K562 (cell line): ENCODE measurements at regions not wholly inside any gene's neighbourhood (a gene's known extent, or its start where the extent isn't known, plus 50 kb on each side); places are given as distances from the start of the nearest gene placed in this dataset.

Experiments
- ATAC-seq: fragments of 200-7000 bp; cut with Tn5 transposase; 3 replicates; pipeline ENCODE4 v1.9.1; 2020; ENCODE audit warnings: moderate library complexity
- BruUV-seq: library from RNA; stranded (reverse); fragments of 400-500 nt; replicated peaks from 2 replicates; lab custom pipeline; 2021; lab: Mats Ljungman, UMichigan
- CTCF ChIA-PET: fragments of 300-600 bp; formaldehyde crosslinking; extraction: SDS; loops from one replicate; lab custom pipeline; 2021; ENCODE audit warnings: low intra/inter-chr PET ratio; lab: Yijun Ruan, JAX
- POLR2A ChIA-PET: fragments of 300-600, 350-650 bp; sonication (Branson Sonifier 250); formaldehyde crosslinking; extraction: SDS; loops from one replicate; lab custom pipeline; 2021; ENCODE audit warnings: antibody characterized with exemption, inconsistent platforms; lab: Yijun Ruan, JAX
- DNase-seq, 4 experiments: peaks; one replicate each; pipeline versions ENCODE4 v3.0.0 to v3.0.0-alpha.2; 2011 to 2018; ENCODE audit warnings: low spot score in 3 of 4, mixed read lengths in 3 of 4; ENCODE audit errors: extremely low read depth in 1 of 4
- FAIRE-seq: peaks from 2 replicates; lab custom pipeline; 2011; peaks lifted over from hg19 to GRCh38; lab: Jason Lieb, UNC
- H2AFZ ChIP-seq: 2 replicates; pipeline ENCODE4 v1.6.0; 2011; ENCODE audit warnings: low read depth, low read length, control low read depth, inconsistent platforms
- H3K27ac ChIP-seq: fragments of 200-600 bp; 3 replicates; pipeline ENCODE4 v1.8.0; 2011; ENCODE audit warnings: low read depth, mild to moderate bottlenecking, control low read depth, inconsistent platforms, low read length, moderate library complexity, mixed read lengths; ENCODE audit errors: extremely low read depth
- H3K27me3 ChIP-seq, 2 experiments: fragments of 300-600 bp in 1 of 2; 2 replicates in 1 of 2; 3 replicates in 1 of 2; pipeline versions ENCODE4 v1.6.0 to v1.8.0; 2011; ENCODE audit warnings: inconsistent platforms in 2 of 2, low read length in 2 of 2, mild to moderate bottlenecking in 1 of 2, mixed read lengths in 1 of 2, moderate library complexity in 1 of 2; ENCODE audit not compliant: control insufficient read depth in 2 of 2, insufficient read depth in 2 of 2
- H3K36me3 ChIP-seq: fragments of 300-600 bp; 3 replicates; pipeline ENCODE4 v1.8.0; 2011; ENCODE audit warnings: mild to moderate bottlenecking, low read length, inconsistent platforms; ENCODE audit not compliant: control insufficient read depth, insufficient read depth
- H3K4me1 ChIP-seq, 2 experiments: fragments of 200-600 bp in 1 of 2; replicated peaks in 1 of 2; 2 replicates in 1 of 2; 3 replicates in 1 of 2; pipeline versions ENCODE4 v1.5.1 to v1.8.0; 2011; ENCODE audit warnings: inconsistent platforms in 2 of 2, low read length in 2 of 2, mild to moderate bottlenecking in 1 of 2, mixed read lengths in 1 of 2, moderate library complexity in 1 of 2; ENCODE audit not compliant: control insufficient read depth in 2 of 2, insufficient read depth in 2 of 2
- H3K4me2 ChIP-seq: 2 replicates; pipeline ENCODE4 v1.6.1; 2011; ENCODE audit warnings: low read length, control low read depth, inconsistent platforms, mixed read lengths; ENCODE audit not compliant: insufficient read depth
- H3K4me3 ChIP-seq: fragments of 200-600 bp; sonication (generic), shearing (Covaris generic); 2 replicates; pipeline ENCODE4 v1.5.1; 2016; ENCODE audit warnings: control low read depth, inconsistent platforms
- H3K79me2 ChIP-seq: fragments of 200-600 bp; 3 replicates; pipeline ENCODE4 v1.8.0; 2011; ENCODE audit warnings: low read length, inconsistent platforms; ENCODE audit not compliant: control insufficient read depth, insufficient read depth
- H3K9ac ChIP-seq, 2 experiments: 2 replicates each; pipeline versions ENCODE4 v1.6.0 to v1.6.1; 2011; ENCODE audit warnings: low read depth in 2 of 2, low read length in 2 of 2, control low read depth in 1 of 2, inconsistent platforms in 1 of 2, mild to moderate bottlenecking in 1 of 2, mixed read lengths in 1 of 2; ENCODE audit not compliant: insufficient read depth in 1 of 2
- H3K9me1 ChIP-seq: one replicate; pipeline ENCODE4 v1.6.0; 2011; ENCODE audit warnings: inconsistent platforms, mild to moderate bottlenecking, low read length, moderate library complexity; ENCODE audit not compliant: control insufficient read depth, insufficient read depth
- H3K9me3 ChIP-seq: replicated peaks from 2 replicates; pipeline ENCODE4 v1.5.1; 2011; ENCODE audit warnings: low read depth, low read length, inconsistent platforms; ENCODE audit not compliant: control insufficient read depth, insufficient read depth
- H4K20me1 ChIP-seq: replicated peaks from 2 replicates; pipeline ENCODE4 v1.6.1; 2011; ENCODE audit warnings: low read length, inconsistent platforms, mixed read lengths; ENCODE audit not compliant: control insufficient read depth, insufficient read depth
- CBX5 ChIP-seq: IDR thresholded peaks from 2 replicates; pipeline ENCODE4 v1.6.1; 2014; ENCODE audit warnings: low read depth, borderline replicate concordance
- HMG20A ChIP-seq: fragments of 450-650 bp; formaldehyde crosslinking; conservative IDR thresholded peaks from 2 replicates; pipeline ENCODE4 v1.4.0; 2020; ENCODE audit warnings: mild to moderate bottlenecking, mixed read lengths
- KAT7 ChIP-seq: sonication (generic); formaldehyde crosslinking; IDR thresholded peaks from 2 replicates; pipeline ENCODE4 v1.8.0; 2022; ENCODE audit warnings: missing genetic modification reagents, mild to moderate bottlenecking, borderline replicate concordance
- NR2C1 ChIP-seq, 2 experiments: fragments of 450-650 bp; IDR thresholded peaks; 2 replicates each; pipeline ENCODE4 v1.6.1; 2017; ENCODE audit warnings: mild to moderate bottlenecking in 2 of 2, antibody characterized with exemption in 1 of 2, inconsistent platforms in 1 of 2, missing compliant biosample characterization in 1 of 2, missing genetic modification characterization in 1 of 2
- PURB ChIP-seq: sonication (generic); formaldehyde crosslinking; IDR thresholded peaks from 2 replicates; pipeline ENCODE4 v1.9.0; 2021; ENCODE audit warnings: low read depth, mild to moderate bottlenecking, missing genetic modification reagents
- SMAD3 ChIP-seq: fragments of 450-650 bp; formaldehyde crosslinking; conservative IDR thresholded peaks from 2 replicates; pipeline ENCODE4 v1.4.0; 2020; ENCODE audit warnings: mild to moderate bottlenecking
- XRCC4 ChIP-seq: IDR thresholded peaks from one replicate; pipeline ENCODE4 v1.6.1; 2011; ENCODE audit not compliant: insufficient read depth, insufficient read length; ENCODE audit errors: extremely low read depth
- ZBTB8A ChIP-seq: fragments of 450-650 bp; IDR thresholded peaks from 2 replicates; pipeline ENCODE4 v1.6.1; 2018; ENCODE audit warnings: mild to moderate bottlenecking, moderate library complexity; ENCODE audit not compliant: partially characterized antibody
- ZC3H4 ChIP-seq: sonication (generic); formaldehyde crosslinking; IDR thresholded peaks from 2 replicates; pipeline ENCODE4 v1.9.0; 2021; ENCODE audit warnings: missing genetic modification reagents, borderline replicate concordance
- ZFPM2 ChIP-seq: fragments of 250-450 bp; sonication (Bioruptor Pico); IDR thresholded peaks from 2 replicates; pipeline ENCODE4 v1.5.1; 2022; ENCODE audit warnings: mild to moderate bottlenecking
- ZKSCAN3 ChIP-seq: fragments of 250-450 bp; sonication (Bioruptor Pico); IDR thresholded peaks from 2 replicates; pipeline ENCODE4 v1.4.0; 2020
- ZNF165 ChIP-seq: fragments of 250-450 bp; sonication (Bioruptor Pico); IDR thresholded peaks from 2 replicates; pipeline ENCODE4 v1.4.0; 2020; ENCODE audit warnings: borderline replicate concordance
- ZNF282 ChIP-seq: sonication (generic); formaldehyde crosslinking; IDR thresholded peaks from 2 replicates; pipeline ENCODE4 v1.8.1; 2023; ENCODE audit warnings: missing genetic modification reagents
- WGBS: fragments of 100-300 bp; shearing (Covaris generic); methylation state at CpG from one replicate; pipeline ENCODE4 v1.1.6; 2016; ENCODE audit warnings: low coverage, mixed read lengths; ENCODE audit not compliant: insufficient coverage; ENCODE audit errors: missing lambda C conversion rate; 5-methylcytosine and 5-hydroxymethylcytosine counted together
- in situ Hi-C: fragments of 300-500 bp; cut with MboI; formaldehyde crosslinking; loops from 4 replicates; pipeline ENCODE4 v1.15.0; 2018; ENCODE audit warnings: inconsistent platforms, mixed read lengths
- intact Hi-C: fragments of 100-400 bp; cut with micrococcal nuclease; formaldehyde crosslinking; loops from 2 replicates; pipeline ENCODE4 v1.14.2; 2022
- TF ChIP-seq, protein P1 (sequence below): sonication (generic); formaldehyde crosslinking; IDR thresholded peaks from 2 replicates; pipeline ENCODE4 v1.8.0; 2022; ENCODE audit warnings: missing genetic modification reagents, mild to moderate bottlenecking, borderline replicate concordance
- TF ChIP-seq, protein P2 (sequence below): fragments of 250-450 bp; sonication (Bioruptor Pico); IDR thresholded peaks from 2 replicates; pipeline ENCODE4 v1.5.0; 2020; ENCODE audit warnings: mild to moderate bottlenecking, borderline replicate concordance
- TF ChIP-seq, protein P3 (sequence below): fragments of 250-450 bp; sonication (Bioruptor Pico); IDR thresholded peaks from 2 replicates; pipeline ENCODE4 v1.4.0; 2020; ENCODE audit warnings: mild to moderate bottlenecking

DNA sequence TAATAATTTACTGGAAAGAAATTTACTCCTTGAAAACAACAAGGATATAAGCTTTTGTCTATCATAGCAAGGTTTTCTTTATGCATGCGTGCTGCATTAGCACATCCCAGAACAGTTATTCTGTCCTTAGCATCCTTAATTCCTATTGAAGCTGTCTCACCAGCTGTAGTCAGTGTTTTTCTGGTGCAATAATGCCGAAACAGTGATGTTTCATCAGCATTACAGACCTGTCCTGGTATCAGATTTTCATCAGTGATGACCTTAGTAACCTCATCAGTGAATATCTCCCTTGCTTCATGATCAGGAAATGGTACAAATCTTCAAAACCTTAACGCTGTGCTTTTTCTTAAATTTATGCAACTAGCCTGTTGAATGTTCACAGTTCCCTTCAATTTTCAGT lies 264.7 kb upstream of the STARD13 start:
- H3K9me1 ChIP-seq = no peaks in the 10 kb centered on the region
- BruUV-seq = no TSS peak
- H3K27ac ChIP-seq = no peak overlapping the region
- ATAC-seq = no peak
- H3K4me1 ChIP-seq = no peaks in the 10 kb centered on the region
- no peaks in the 10 kb centered on the region for H4K20me1 ChIP-seq
- H2AFZ ChIP-seq = no peak overlapping the region
- H3K27me3 ChIP-seq = no peaks in the 10 kb centered on the region
- H3K4me3 ChIP-seq = no peak overlapping the region
- TF ChIP-seq ZC3H4 (CRISPR knock-in tag) = no peak
- TF ChIP-seq CBX5 = no peak
- TF ChIP-seq ZFPM2 (CRISPR knock-in tag) = no peak
- no peak for TF ChIP-seq ZNF165 (CRISPR knock-in tag)
- TF ChIP-seq, protein P1, sequence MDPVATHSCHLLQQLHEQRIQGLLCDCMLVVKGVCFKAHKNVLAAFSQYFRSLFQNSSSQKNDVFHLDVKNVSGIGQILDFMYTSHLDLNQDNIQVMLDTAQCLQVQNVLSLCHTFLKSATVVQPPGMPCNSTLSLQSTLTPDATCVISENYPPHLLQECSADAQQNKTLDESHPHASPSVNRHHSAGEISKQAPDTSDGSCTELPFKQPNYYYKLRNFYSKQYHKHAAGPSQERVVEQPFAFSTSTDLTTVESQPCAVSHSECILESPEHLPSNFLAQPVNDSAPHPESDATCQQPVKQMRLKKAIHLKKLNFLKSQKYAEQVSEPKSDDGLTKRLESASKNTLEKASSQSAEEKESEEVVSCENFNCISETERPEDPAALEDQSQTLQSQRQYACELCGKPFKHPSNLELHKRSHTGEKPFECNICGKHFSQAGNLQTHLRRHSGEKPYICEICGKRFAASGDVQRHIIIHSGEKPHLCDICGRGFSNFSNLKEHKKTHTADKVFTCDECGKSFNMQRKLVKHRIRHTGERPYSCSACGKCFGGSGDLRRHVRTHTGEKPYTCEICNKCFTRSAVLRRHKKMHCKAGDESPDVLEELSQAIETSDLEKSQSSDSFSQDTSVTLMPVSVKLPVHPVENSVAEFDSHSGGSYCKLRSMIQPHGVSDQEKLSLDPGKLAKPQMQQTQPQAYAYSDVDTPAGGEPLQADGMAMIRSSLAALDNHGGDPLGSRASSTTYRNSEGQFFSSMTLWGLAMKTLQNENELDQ (CRISPR knock-in tag) = no peak
- TF ChIP-seq KAT7 = no peak
- no peak for TF ChIP-seq SMAD3 (CRISPR knock-in tag)
- TF ChIP-seq NR2C1 (IDR thresholded peaks at IDR 0.05) = no peak
- no peak for TF ChIP-seq NR2C1 (tag; IDR thresholded peaks at IDR 0.05)
- TF ChIP-seq, protein P2, sequence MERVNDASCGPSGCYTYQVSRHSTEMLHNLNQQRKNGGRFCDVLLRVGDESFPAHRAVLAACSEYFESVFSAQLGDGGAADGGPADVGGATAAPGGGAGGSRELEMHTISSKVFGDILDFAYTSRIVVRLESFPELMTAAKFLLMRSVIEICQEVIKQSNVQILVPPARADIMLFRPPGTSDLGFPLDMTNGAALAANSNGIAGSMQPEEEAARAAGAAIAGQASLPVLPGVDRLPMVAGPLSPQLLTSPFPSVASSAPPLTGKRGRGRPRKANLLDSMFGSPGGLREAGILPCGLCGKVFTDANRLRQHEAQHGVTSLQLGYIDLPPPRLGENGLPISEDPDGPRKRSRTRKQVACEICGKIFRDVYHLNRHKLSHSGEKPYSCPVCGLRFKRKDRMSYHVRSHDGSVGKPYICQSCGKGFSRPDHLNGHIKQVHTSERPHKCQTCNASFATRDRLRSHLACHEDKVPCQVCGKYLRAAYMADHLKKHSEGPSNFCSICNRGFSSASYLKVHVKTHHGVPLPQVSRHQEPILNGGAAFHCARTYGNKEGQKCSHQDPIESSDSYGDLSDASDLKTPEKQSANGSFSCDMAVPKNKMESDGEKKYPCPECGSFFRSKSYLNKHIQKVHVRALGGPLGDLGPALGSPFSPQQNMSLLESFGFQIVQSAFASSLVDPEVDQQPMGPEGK (CRISPR knock-in tag) = no peak
- TF ChIP-seq XRCC4 = no peak
- no peak for TF ChIP-seq ZKSCAN3
- no peak for TF ChIP-seq PURB
- no peak for TF ChIP-seq ZBTB8A
- no peak for TF ChIP-seq ZNF282 (CRISPR knock-in tag)
- TF ChIP-seq, protein P3, sequence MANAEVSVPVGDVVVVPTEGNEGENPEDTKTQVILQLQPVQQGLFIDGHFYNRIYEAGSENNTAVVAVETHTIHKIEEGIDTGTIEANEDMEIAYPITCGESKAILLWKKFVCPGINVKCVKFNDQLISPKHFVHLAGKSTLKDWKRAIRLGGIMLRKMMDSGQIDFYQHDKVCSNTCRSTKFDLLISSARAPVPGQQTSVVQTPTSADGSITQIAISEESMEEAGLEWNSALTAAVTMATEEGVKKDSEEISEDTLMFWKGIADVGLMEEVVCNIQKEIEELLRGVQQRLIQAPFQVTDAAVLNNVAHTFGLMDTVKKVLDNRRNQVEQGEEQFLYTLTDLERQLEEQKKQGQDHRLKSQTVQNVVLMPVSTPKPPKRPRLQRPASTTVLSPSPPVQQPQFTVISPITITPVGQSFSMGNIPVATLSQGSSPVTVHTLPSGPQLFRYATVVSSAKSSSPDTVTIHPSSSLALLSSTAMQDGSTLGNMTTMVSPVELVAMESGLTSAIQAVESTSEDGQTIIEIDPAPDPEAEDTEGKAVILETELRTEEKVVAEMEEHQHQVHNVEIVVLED (CRISPR knock-in tag) = no peak
- TF ChIP-seq HMG20A (CRISPR knock-in tag) = no peak
- no peak for DNase-seq
- 0% methylated on average over 3 of the region's 3 CpGs for WGBS
- ChIA-PET CTCF (no interaction called here), POLR2A (no interaction called here)
- no peak overlapping the region for H3K4me2 ChIP-seq
- no peaks in the 10 kb centered on the region for H3K79me2 ChIP-seq
- intact Hi-C loops = no loop called here
- H3K36me3 ChIP-seq = no peaks in the 10 kb centered on the region
- FAIRE-seq = no peak
- H3K9ac ChIP-seq = no peak overlapping the region
- in situ Hi-C loops = no loop called here
- H3K9me3 ChIP-seq = no peaks in the 10 kb centered on the region
